Activated naive CD4-positive, alpha-beta T cell treated with anti-CD3 and anti-CD28 coated beads for 36 hours (primary cell): ENCODE measurements at regions not wholly inside any gene's neighbourhood (a gene's known extent, or its start where the extent isn't known, plus 50 kb on each side); places are given as distances from the start of the nearest gene placed in this dataset.

Experiments
- CTCF ChIA-PET: fragments of 350-600 bp; sonication (Branson Sonifier 250); formaldehyde crosslinking; loops from one replicate; lab custom pipeline; 2021; ENCODE audit warnings: antibody characterized with exemption; lab: Charles Lee
- DNase-seq: peaks from one replicate; pipeline ENCODE4 v3.0.0-alpha.2; 2020
- H3K27ac Mint-ChIP-seq: one replicate; pipeline ENCODE4 v1.8.0; 2021; ENCODE audit warnings: mild to moderate bottlenecking, mixed read lengths
- H3K27me3 Mint-ChIP-seq: one replicate; pipeline ENCODE4 v1.8.0; 2021; ENCODE audit warnings: low read depth, mixed read lengths
- H3K36me3 Mint-ChIP-seq: one replicate; pipeline ENCODE4 v1.8.0; 2021; ENCODE audit warnings: low read depth, mixed read lengths
- H3K4me1 Mint-ChIP-seq: one replicate; pipeline ENCODE4 v1.8.0; 2021; ENCODE audit warnings: low read depth, mixed read lengths
- H3K4me3 Mint-ChIP-seq: one replicate; pipeline ENCODE4 v1.8.0; 2021; ENCODE audit warnings: mild to moderate bottlenecking, moderate library complexity, mixed read lengths
- H3K9me3 Mint-ChIP-seq: one replicate; pipeline ENCODE4 v1.8.0; 2021; ENCODE audit warnings: mixed read lengths
- intact Hi-C: fragments of 100-400 bp; cut with micrococcal nuclease; formaldehyde crosslinking; loops from one replicate; pipeline ENCODE4 v1.15.1; 2023

DNA sequence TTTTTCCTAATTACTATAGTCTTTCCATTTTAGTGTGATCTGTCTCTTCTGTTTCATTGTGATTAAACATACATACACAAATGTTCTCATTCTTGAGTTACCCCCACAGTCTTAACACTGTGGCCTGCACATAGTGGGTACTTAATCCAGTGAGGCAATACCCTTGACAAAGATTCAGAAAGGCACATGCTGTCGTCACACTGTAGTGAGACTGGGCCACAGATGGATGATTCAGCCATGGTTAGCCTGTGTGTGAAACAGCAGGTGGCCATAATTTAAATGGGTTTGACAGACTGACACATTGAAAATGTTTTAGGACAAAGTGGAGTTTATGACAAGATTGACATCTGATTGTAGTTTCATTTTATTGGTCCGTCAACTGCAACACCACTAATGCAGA, 313.1 kb downstream of the C11orf87 start:
- H3K4me3 Mint-ChIP-seq = no peak overlapping the region
- H3K27ac Mint-ChIP-seq = no peak overlapping the region
- H3K27me3 Mint-ChIP-seq = peaks cover 2% of the 10 kb centered on the region
- intact Hi-C loops = no loop called here
- DNase-seq = no peak
- H3K9me3 Mint-ChIP-seq = peaks cover 1% of the 10 kb centered on the region
- CTCF ChIA-PET = no interaction called here
- no peaks in the 10 kb centered on the region for H3K4me1 Mint-ChIP-seq
- no peaks in the 10 kb centered on the region for H3K36me3 Mint-ChIP-seq

DNA sequence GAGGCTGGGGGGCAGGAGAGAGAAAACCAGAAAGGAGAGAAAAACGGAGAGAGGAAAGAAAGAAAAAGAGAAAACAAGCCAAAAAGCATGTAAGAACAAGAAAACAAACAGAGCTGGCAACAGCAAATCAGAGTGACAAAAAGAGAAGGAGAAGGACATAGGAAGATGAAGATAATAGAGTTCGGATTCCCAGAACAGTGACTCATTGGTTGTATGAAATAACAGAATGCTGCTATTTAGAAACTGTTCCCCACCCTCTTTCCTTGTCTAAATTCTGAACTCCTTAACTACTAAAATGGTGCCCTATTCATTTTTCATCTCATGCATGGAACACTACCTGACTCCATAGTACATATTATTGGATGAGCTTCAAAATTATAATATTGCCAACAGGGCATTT, 317.4 kb downstream of the C11orf87 start:
- CTCF ChIA-PET = no interaction called here
- Mint-ChIP-seq H3K4me1 (no peaks in the 10 kb centered on the region), H3K36me3 (no peaks in the 10 kb centered on the region), H3K4me3 (no peak overlapping the region), H3K27me3 (peaks cover 2% of the 10 kb centered on the region), H3K9me3 (peaks cover 1% of the 10 kb centered on the region), H3K27ac (no peak overlapping the region)
- intact Hi-C loops = no loop called here
- no peak for DNase-seq

DNA sequence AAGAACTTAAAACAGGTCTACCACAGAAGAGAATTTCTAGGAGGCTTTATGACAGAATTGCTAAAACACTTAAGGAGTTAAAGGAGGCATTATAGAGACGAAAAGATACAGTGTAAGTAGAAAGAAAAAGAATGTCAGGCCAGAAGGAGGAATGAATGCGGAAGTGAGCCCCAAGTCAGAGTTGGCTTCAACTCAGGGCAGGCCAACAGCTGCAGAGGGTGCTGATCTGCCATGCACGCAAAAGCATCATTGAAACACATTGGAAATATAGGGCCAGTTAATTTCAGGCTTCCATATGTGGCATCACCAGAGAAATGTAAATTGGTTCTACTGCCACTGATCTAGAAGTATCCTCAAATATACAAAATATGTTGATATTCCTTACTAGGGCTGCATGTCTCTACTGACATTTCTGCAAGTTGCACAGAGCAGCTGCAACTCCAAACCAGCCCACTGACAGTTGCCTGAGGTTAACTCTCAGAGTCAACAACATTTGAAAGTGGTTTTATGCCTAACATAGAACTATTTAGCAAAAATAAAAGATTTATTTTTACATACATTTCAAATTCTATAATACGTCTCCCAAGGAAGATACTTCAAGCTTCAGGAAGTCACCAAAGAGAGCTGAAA, 324.1 kb downstream of the C11orf87 start:
- no peak for DNase-seq
- CTCF ChIA-PET = interaction anchor here (0.9 kb wide), 1 partner anchor 10 kb away, joined by 4 read pairs; no protein-coding TSS in a partner anchor
- Mint-ChIP-seq H3K27ac (no peak overlapping the region), H3K9me3 (no peaks in the 10 kb centered on the region), H3K4me1 (no peaks in the 10 kb centered on the region), H3K27me3 (no peaks in the 10 kb centered on the region), H3K36me3 (no peaks in the 10 kb centered on the region), H3K4me3 (no peak overlapping the region)
- intact Hi-C loops = no loop called here

DNA sequence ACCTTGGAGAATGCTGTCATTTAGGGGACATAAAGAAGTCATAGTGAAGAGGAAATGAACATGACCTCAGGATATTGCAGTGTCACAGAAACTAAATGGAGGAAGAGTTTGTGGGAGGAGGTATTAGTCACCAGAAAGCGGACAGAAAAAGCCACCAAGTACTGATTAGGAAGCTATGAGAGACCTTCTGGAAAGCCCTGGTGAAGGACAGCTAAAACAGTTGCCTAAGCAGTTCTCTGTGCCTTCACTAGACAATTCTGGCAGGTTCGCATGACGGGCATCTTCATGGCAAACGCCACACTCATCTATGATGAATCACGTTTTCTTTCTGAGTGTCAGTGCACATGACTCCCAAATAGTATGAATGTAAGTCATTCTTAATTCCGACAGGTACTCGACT, 325.8 kb downstream of the C11orf87 start:
- CTCF ChIA-PET = no interaction called here
- H3K4me3 Mint-ChIP-seq = no peak overlapping the region
- no peak overlapping the region for H3K27ac Mint-ChIP-seq
- H3K9me3 Mint-ChIP-seq = no peaks in the 10 kb centered on the region
- intact Hi-C loops = no loop called here
- no peaks in the 10 kb centered on the region for H3K4me1 Mint-ChIP-seq
- H3K36me3 Mint-ChIP-seq = no peaks in the 10 kb centered on the region
- no peak for DNase-seq
- H3K27me3 Mint-ChIP-seq = no peaks in the 10 kb centered on the region

DNA sequence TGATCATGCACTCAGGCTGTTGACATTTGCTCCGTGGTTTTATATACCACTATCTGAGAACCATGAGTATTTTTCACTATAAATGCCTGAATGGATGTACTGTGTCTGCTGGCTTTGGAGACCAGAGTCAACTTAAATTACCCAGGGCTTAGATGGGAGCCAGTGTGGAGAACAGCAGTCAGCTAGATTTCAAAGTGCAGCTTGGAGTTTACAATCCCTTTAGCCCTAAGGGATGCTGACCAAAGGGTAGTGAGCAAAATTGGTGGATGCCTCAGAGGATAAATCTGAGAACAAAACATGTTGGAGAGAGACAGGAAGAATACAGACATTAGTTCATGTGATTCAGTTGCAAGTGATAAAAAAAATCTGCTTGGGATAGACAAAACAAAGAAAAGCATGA, 327.5 kb downstream of the C11orf87 start:
- intact Hi-C loops = no loop called here
- CTCF ChIA-PET = no interaction called here
- H3K4me3 Mint-ChIP-seq = no peak overlapping the region
- H3K9me3 Mint-ChIP-seq = no peaks in the 10 kb centered on the region
- no peaks in the 10 kb centered on the region for H3K36me3 Mint-ChIP-seq
- no peak for DNase-seq
- H3K27me3 Mint-ChIP-seq = no peaks in the 10 kb centered on the region
- no peak overlapping the region for H3K27ac Mint-ChIP-seq
- no peaks in the 10 kb centered on the region for H3K4me1 Mint-ChIP-seq

DNA sequence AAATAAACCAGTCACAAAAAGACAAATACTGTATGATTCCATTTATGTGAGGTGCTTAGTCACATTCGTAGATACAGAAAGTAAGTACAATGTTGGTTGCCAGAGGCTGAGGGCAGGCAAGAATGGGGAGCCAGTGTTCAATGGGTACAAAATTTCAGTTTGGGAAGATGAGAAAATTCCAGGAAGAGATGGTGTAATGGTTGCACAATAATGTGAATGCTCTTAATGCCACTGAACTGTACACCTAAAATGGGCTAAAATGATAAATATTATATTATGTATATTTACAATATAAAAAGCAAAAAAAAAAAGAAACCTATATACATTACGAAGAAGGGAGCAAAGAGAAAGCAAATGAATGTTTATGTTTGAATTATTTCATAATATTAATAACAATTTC, 329.0 kb downstream of the C11orf87 start:
- H3K4me3 Mint-ChIP-seq = no peak overlapping the region
- no peaks in the 10 kb centered on the region for H3K9me3 Mint-ChIP-seq
- intact Hi-C loops = no loop called here
- no peaks in the 10 kb centered on the region for H3K4me1 Mint-ChIP-seq
- no peak for DNase-seq
- CTCF ChIA-PET = no interaction called here
- H3K36me3 Mint-ChIP-seq = no peaks in the 10 kb centered on the region
- no peak overlapping the region for H3K27ac Mint-ChIP-seq
- H3K27me3 Mint-ChIP-seq = no peaks in the 10 kb centered on the region

DNA sequence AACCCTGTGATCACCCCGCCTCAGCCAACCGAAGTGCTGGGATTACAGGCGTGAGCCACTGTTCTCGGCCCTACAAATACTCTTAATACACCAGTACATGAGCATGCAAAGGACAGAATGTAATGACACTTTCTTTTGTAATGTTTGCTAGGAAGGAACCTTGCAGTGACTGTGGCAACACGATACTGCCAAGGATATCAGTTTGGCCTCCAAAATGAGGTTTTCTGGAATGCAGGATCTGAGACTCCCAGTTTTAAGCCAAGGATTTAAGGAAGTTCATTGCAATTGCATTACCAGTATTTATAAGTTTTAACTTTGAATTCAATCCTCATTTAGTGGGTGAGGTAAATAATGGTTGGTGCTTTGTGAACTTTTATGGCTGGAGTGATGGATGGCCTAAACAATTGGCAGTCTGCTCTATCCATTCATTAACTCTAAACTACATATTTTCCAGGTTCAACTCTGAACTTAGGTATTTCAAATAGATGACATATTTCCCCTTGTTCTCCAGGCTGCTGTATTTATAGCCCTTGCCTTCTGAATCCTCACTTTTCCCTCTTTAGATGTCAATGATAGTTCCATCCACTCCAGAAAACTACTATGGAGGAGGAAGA, 330.3 kb downstream of the C11orf87 start:
- CTCF ChIA-PET = no interaction called here

DNA sequence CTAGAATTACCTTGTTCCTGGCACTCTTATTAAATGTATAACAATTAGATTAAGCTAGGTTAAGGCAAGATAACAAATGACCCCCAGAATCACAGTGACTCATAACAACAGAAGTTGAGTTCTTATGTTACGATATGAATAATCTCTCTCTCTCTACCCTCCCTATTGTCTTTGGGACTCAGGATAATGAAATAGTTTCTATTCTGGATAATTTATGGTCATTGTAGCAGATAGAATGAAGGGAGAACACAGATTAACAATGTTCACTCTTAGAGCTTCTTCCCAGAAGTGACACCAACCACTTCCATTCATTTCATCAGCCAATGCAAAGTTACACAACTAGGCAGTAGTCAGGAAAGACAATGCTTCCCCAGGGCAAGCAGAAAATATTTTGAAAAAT, 334.5 kb downstream of the C11orf87 start:
- intact Hi-C loops = no loop called here
- no peak for DNase-seq
- CTCF ChIA-PET = no interaction called here
- Mint-ChIP-seq H3K9me3 (peaks cover 2% of the 10 kb centered on the region), H3K27me3 (no peaks in the 10 kb centered on the region), H3K27ac (no peak overlapping the region), H3K36me3 (no peaks in the 10 kb centered on the region), H3K4me3 (no peak overlapping the region), H3K4me1 (no peaks in the 10 kb centered on the region)

More for the DNA sequence above, 330.3 kb downstream of the C11orf87 start:
- Mint-ChIP-seq H3K27ac (no peak overlapping the region), H3K36me3 (no peaks in the 10 kb centered on the region), H3K9me3 (no peaks in the 10 kb centered on the region), H3K27me3 (no peaks in the 10 kb centered on the region), H3K4me3 (no peak overlapping the region), H3K4me1 (no peaks in the 10 kb centered on the region)
- DNase-seq = no peak
- intact Hi-C loops = no loop called here

DNA sequence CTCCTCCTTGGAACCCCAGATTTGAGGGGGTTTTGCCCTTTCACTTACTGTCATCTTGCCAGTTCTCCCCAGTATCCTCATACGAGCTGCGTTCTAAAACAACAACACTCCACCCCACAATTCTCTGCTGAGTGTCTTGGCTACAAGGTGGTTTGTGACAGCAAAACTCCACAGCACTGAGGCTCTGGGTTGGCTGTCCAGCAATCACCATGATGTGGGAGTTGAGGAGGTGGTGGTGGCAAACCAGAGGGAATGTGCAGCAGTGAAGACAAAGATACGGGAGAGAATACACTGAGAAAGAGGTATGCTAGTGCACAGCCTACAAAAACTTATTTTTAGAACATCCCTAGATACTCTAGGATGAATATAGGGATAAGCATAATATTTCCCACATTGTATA, 335.0 kb downstream of the C11orf87 start:
- Mint-ChIP-seq H3K4me1 (no peaks in the 10 kb centered on the region), H3K27ac (no peak overlapping the region), H3K27me3 (no peaks in the 10 kb centered on the region), H3K36me3 (no peaks in the 10 kb centered on the region), H3K9me3 (peaks cover 2% of the 10 kb centered on the region), H3K4me3 (no peak overlapping the region)
- no peak for DNase-seq
- CTCF ChIA-PET = no interaction called here
- intact Hi-C loops = no loop called here

DNA sequence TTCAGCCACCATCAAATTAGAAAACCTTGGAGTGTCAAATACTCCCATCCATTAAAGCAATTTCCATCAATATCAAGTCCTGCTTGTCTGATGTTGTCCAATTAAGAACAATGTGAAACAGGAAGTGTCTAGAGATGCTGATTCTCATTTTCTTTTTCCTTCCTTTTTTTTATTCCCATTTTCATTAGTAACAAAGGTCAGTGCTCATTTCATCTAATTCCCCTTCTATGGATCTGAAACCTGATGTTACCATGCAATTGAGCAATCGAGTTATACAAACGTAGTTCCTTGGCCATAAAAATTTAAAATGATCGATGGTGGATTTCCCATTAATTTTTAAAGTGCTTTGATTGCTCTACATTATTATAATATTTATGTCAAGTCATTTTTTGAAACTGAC, 330.6 kb upstream of the ZC3H12C start:
- H3K27ac Mint-ChIP-seq = no peak overlapping the region
- no peak for DNase-seq
- intact Hi-C loops = no loop called here
- H3K36me3 Mint-ChIP-seq = no peaks in the 10 kb centered on the region
- H3K4me3 Mint-ChIP-seq = no peak overlapping the region
- peaks cover 2% of the 10 kb centered on the region for H3K9me3 Mint-ChIP-seq
- CTCF ChIA-PET = no interaction called here
- no peaks in the 10 kb centered on the region for H3K27me3 Mint-ChIP-seq
- no peaks in the 10 kb centered on the region for H3K4me1 Mint-ChIP-seq

DNA sequence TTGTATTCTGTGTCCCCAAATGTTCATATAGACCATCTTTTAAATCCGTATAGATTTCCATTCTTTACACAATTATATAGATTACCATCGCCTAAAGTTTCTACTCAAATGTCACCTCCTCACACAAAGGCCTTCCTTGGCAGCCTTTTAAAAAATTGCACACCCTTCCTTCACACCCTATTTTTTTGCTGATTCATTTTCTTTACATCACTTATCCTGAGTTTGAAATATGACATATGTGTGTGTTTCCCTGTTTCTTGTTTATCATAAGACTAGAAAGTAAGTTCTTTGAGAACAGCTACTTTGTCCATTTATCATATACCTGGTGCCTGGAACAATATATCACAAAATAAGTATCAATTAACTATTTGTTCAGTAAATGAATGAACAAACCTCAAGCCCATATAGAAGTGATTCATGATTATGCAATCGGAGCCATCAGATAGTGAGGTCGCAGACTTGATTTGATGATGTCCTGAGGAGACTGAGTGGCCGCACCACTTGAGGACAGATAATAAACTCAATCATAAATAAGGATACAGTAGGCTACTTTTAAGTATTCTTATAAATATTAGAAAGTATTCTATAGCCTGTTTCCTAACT, 327.4 kb upstream of the ZC3H12C start:
- H3K4me3 Mint-ChIP-seq = no peak overlapping the region
- no peak overlapping the region for H3K27ac Mint-ChIP-seq
- no peaks in the 10 kb centered on the region for H3K27me3 Mint-ChIP-seq
- CTCF ChIA-PET = no interaction called here
- intact Hi-C loops = no loop called here
- no peak for DNase-seq
- no peaks in the 10 kb centered on the region for H3K4me1 Mint-ChIP-seq
- H3K9me3 Mint-ChIP-seq = no peaks in the 10 kb centered on the region
- no peaks in the 10 kb centered on the region for H3K36me3 Mint-ChIP-seq

DNA sequence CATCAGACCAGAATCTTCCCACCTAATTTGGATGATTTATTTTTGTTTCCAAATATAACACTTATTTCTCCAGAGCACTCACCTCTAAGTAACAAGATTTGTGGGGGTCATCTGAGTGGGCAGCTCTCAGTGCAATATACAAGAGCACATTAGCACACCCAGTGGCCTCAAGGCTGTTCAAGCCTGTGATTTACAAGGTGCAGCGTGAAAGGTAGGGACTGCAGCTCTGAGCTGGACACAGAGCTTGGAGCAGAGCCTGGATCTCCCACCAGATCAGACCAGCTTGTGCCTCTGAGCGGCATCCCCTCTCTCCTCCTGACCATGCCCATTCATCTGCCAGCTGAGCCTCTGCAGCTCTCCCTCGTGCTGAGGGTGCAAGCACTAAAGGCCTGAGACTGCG, 323.3 kb upstream of the ZC3H12C start:
- Mint-ChIP-seq H3K4me3 (no peak overlapping the region), H3K27ac (no peak overlapping the region), H3K36me3 (no peaks in the 10 kb centered on the region), H3K9me3 (no peaks in the 10 kb centered on the region), H3K4me1 (no peaks in the 10 kb centered on the region), H3K27me3 (no peaks in the 10 kb centered on the region)
- CTCF ChIA-PET = no interaction called here
- intact Hi-C loops = no loop called here
- no peak for DNase-seq

DNA sequence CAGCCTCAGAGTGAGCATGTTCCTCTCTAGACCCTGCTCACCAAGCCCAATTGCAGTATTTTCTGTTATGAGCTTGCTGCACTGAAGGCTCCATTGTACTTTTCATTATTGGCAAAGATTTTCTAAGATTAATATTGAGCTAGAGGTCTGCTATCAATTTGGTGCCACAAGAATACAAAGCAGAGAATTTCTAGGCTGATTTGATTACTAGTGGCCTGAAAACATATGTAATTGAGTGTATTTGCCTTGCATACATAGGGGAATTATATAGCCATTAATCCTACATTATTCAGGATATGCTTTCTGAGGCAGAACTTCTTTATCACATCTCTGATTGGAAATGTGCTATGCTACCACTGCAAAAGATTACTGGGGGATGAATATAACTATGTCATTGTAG, 322.9 kb upstream of the ZC3H12C start:
- Mint-ChIP-seq H3K27ac (no peak overlapping the region), H3K9me3 (no peaks in the 10 kb centered on the region), H3K4me3 (no peak overlapping the region), H3K4me1 (no peaks in the 10 kb centered on the region), H3K36me3 (no peaks in the 10 kb centered on the region), H3K27me3 (no peaks in the 10 kb centered on the region)
- intact Hi-C loops = no loop called here
- CTCF ChIA-PET = no interaction called here
- DNase-seq = no peak
